HG02870 (cell line): ENCODE measurements at regions not wholly inside any gene's neighbourhood (a gene's known extent, or its start where the extent isn't known, plus 50 kb on each side); places are given as distances from the start of the nearest gene placed in this dataset.
"Not testable (repeated sequence)": the region's sequence is repeated elsewhere in the genome, so short reads cannot be mapped to it uniquely, and the experiment has no call there.

ENCODE experiments used
- ATAC-seq: cut with Tn5 transposase; IDR thresholded peaks from one replicate; pipeline ENCODE4 v1.9.1; 2021; ENCODE audit warnings: mild to moderate bottlenecking, moderate library complexity; ENCODE audit not compliant: unreplicated experiment

DNA sequence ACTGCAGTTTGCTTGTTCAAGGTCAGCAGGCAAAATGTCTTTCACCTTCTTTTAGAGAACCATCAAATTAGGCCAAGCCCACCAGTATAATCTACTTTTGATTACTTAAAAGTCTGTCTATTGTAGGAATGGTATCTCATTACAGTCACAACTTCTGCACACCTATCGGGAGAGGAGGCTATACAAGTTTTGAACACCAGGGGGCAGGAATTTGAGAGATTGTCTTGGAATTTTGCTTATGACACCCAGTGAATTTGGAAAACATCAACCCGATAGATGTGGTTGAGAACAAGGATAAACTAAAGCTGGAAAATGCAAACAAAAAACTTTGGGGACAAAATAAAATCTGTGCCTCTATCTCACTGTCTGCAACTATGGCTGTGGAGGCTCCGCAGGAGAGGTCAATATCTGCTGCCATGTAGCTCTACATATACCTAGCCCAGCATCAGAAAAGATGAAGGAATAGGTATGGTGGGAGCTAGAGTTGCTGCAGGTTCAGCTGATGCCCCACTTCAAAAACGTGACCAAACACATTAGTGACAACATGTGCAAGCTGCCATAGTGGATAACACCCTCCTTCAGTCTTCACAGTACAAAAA lies 1299.2 kb upstream of the SPRY2 start:
- no peak for ATAC-seq

DNA sequence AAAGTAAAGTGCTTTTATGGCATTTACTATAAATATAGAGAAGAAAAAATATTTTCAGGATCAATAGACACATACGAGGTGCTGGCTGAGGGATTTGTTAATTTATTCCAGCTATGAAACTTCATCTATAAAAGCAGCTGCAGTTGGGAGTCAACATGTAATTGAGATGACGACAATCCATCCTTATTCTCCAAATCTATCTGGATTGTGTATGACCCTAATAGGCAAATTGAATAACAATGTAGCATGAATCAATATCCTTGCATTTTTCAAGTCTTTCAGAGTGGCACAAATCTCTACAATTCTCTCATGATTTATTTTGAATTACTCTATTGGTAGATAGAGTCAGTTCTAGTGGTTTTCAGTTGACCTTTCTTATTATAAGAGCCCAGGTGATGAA lies 1296.5 kb upstream of the SPRY2 start:
- no peak for ATAC-seq

DNA sequence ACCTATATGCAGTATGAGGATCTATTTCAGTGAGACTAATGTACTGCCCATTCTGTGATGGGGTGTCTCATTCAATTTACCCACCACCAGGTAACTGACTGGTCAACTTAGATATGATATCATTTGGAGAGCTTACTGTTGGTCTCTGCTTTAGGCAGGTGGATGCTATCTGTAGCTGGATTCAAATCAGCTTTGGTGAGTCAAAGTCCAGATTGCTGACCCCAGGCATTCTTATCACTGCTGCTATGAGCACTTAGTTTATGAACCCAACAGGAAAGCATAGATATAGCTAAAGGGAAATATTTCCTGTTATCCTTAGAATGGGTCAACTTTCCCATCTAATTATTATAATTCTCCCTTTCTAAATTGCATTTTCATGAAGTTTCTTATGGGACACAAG lies 1295.2 kb upstream of the SPRY2 start:
- ATAC-seq, result no peak

DNA sequence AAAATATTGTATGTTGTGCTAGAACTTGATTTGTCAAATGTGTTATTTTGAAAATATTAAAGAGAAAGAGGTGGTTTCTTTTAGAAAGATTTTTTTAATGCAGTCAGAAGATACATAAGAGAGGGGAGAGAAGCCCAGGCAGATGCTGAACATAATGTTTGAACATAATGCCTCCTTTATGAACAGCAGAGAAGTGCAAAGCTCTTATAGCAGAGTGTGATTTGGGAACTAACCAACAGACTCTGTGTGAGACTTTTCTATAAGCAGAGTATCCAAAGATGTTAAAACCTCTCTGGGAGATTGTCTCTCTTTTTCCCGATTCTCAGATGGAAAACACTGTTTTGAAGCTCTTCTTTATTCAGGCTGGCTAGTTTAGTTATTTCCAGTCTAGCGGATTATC lies 1274.1 kb upstream of the SPRY2 start:
- ATAC-seq, result no peak

DNA sequence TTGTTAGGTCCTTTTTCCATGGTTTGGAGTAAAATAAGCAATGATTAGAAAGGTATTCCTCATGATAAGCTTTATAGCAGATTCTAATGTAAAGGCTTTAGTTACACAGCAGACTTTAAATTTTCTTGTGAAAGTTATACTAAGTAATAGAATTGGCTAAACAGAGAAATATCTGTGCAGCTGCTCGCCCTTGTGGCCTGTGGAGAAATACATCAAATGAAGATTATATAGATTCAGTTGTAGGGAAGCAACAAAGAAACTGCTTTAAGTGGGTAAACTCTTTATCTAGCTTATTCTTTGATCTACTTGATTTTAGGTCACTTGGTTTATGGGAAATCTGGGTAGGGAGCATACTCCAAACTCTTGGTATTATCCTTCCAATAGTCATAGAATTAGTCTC lies 1269.7 kb upstream of the SPRY2 start:
- no peak for ATAC-seq

DNA sequence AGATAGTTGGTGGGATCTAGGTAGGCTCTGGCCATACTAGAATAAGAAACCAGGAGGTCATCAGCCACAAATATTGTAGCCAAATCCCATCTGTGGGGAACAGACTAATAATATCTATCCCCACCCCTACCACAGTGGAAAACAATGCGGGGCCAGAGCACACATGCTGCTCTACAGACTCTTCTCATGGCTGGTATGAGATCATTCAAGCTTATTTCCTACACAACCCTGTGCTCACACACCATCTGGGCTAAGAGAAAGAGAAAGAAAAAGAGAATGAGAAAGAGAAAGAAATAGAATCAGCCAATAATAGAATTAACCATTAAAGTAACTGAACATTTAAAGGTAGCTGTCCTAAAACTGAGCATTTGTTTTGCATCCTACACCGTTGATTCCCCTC lies 1268.4 kb upstream of the SPRY2 start:
- no peak for ATAC-seq

DNA sequence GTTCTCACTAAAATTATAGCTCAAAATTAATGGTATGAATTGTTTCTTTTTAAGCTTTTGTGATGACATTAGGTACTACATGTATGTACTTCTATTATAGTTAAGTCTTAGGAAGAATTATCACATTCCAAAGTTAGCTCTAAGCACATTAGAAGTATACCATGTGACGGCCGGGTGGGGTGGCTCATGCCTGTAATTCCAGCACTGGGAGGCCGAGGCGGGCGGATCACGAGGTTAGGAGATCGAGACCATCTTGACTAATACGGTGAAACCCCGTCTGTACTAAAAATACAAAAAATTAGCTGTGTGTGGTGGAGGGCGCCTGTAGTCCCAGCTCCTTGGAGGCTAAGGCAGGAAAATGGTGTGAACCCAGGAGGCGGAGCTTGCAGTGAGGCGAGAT lies 1265.1 kb upstream of the SPRY2 start:
- ATAC-seq, result no peak

DNA sequence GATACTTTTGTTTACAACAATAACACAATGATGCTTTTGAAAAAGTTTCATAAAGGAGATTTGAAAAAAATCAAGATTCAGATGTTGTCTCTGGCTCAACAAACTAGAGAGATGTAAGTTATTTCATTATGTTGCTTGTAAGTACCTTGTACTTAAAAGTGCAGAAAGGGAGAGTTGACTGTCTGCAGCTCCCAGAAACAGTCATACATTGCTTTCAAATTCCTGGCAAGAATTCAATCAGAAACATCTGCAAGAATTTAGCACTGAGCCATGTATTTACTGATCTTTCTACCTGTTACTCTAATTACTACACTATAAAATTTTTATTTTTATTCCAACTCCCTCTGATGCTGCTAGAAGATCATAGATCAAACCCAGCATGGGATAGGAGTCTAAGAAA lies 1261.3 kb upstream of the SPRY2 start:
- ATAC-seq, result no peak

DNA sequence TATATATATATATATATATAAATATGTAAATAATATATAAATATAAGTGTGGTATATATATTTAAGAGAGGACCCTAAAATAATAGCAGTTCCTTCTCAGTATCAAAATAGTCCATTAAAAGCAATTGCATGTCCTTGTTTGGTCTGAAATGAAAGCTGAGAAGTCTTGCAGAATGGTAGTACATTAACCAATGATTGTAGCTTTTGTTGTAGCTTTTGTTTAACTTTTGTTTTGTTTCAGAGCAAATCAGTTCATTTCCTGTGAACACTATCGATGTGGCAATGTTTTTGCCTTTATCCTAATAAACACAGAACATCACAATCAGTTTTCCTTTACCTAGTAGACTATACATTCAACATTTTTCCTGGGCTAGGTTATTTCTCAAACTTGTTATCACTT lies 1256.2 kb upstream of the SPRY2 start:
- no peak for ATAC-seq

DNA sequence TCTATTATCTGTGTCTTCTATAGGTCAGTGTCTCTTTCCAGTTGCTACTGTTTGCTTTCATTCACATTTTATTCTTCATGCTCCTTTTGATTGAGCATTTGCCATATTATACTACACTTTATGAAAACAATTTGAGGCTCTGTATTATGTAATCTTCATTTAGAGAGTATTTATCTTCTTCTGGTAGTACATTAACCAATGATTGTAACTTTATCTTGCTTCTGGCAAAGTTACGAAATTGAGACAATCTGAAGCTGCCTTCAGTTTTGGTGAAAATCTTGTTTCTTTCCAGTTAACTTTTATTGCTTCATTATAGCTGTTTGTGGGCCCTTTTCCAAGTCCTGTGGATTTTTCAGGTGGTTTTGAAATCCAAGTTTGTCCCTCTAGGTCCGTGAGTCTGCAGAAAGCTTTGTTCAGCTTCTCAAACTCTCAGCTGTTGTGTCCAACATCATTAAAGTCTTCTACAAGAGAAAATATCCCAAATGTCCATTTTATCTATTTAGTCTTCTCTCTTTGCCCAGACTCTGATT lies 1255.4 kb upstream of the SPRY2 start:
- no peak for ATAC-seq

DNA sequence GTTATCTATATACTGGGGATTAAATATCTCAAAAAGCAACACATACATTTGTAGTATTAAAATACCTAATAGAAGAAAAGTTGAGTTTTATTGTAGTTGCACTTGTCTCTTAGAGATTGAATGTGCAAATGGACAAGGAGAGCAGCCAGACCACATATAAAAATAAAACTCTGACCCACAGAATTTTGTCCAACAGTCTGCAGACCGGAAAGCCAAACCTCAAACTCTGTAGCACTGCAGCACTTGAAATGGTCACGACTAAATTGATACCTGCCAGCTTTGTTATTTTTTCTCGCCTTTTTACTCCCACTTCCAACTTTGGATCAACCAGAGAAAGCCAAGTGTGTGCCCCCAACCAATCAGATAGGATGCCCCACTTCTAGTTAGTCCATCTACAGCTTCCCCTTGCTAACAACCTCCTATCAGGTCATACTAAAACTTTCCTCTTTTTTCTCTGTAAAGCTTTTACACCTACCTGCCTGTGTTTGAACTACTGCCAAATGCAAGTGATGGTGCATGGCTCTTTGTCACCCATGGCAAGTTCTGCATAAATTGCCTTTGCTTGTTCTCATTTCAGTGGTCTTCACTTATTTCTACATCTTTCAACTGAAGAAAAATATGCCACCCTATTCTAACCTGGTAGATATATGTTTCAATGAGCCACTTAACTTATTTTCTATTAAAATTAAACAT lies 1250.7 kb upstream of the SPRY2 start:
- no peak for ATAC-seq

DNA sequence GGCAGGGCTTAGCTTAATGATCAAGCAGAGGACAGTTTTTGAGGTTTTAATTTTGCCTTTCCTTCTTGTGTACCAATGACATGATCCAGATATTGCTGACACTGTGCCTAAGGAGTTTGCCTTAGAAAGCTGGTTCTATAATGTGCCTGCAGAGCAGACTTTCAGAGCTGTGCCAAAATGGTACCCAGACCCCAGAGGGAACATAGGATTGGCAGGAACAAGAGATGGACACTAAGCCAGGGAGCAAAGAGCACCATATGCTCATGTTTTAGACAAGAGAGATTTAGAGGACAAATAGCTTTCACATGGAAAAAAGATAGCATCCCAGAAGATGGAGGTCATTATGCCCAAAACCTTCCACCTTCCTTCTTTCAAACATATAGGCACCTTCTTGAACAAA lies 1241.5 kb upstream of the SPRY2 start:
- ATAC-seq, result no peak

DNA sequence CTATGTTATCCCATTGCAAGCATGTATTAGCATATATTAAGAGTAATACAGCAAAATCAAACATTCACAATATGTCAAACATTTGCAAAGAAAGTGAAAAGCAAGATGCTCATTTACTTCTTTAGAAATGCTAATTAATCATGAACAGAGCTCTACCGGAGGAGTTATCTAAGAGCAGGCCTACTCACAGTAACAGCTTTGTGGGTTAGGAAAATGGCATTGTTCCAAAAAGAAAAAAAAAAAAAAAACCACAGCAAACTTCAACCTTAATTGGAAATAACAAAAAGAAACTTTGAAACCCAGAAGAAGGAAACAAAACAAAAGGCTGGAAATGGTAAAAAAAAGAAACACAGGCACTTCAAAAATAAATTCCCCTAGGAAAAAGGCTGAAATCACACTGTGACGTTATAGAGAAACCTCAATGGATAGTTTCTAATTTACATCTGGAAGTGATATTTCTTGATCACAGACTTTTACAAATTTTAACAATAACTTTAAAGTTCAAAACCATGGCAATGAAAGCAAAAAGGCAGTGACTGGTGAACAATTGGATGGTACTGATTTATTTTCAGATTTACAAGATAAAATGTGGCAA lies 1236.8 kb upstream of the SPRY2 start:
- ATAC-seq, result no peak

DNA sequence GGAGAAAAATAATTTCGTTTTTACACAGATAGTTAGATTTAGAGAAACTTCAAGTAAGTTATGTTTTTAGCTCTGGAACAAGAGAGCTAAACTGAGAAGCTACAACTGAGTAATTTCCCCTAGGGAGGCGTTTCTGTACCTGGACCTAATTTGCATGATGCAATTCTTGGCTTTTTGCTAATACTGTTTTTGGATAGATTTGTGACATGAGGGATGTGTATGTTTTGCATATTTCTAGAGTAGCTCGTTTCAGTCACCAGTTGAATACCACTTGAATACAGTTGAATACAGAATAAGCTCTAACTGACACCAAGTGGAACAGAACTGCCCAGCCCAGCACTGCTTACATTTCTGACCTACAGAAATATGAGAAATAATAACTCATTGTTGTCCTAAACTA lies 1227.9 kb upstream of the SPRY2 start:
- ATAC-seq, result no peak

DNA sequence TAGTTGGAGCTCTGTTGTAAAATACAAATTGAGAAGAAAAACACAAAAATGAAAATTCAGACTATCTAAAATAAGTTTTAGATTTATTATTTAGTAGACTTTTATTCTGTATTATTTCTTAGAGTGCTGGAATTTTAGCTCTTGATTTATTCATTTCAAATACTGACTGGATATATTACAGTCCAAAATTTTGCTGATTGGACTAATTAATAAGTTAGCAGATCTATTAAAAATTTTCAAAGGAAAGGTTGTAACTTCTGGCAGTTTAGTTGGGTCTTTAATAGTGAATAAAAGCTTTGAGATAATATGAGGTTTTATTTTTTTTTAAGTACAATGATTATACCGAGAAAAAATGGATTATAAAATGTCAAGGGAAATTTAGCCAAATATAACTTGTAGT lies 1224.9 kb upstream of the SPRY2 start:
- no peak for ATAC-seq

DNA sequence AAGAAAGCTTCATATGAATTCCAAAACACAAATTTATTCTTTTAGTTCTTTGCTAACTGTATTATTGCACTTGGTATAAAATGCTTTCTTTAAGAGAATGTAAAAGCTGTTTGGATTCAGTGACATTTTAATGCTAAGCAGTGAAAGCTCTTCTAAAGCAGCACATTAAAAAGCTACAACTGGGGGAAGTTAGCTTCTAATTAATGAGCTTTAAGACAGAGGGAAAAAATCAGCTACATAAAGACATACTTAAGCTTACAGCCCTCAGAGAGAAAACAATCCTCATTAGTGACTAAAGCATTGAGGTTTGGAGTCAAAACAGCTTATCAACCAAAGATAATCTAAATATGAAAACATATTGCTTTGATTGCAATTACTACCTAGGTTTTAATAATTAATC lies 1222.2 kb upstream of the SPRY2 start:
- ATAC-seq, result no peak

DNA sequence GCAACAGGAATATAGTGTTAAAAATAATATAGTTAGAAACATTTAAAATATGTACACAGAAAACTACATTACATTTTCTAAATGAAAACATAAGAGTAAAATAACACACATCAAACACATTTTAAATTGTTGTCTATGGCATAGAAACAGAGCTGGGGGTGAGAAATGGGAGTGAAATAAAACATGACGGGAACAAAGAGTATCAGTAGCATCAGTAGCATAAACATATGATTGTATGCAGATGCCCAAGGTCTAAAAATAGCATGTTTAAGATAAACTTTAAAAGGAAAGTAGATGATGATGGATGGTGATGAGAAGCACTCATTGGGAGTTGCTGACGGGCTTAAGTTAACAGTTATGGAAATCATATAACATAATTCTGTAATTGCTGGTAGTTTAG lies 1221.7 kb upstream of the SPRY2 start:
- ATAC-seq, result no peak

DNA sequence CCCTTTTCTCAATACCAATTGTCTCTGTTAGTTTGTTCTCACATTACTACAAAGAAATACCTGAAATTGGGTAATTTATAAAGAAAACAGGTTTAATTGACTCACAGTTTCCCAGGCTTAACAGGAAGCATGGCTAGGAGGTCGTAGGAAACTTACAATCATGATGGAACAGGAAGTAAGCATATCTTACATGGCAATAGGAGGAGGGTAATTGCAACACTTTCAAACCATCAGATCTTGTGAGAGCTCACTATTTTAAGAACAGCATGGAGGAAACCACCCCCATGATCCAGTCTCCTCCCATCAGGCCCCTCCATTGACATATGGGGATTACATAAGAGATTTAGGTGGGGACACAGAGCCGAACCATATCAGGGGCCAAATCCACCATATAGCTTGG lies 1210.1 kb upstream of the SPRY2 start:
- ATAC-seq, result no peak

DNA sequence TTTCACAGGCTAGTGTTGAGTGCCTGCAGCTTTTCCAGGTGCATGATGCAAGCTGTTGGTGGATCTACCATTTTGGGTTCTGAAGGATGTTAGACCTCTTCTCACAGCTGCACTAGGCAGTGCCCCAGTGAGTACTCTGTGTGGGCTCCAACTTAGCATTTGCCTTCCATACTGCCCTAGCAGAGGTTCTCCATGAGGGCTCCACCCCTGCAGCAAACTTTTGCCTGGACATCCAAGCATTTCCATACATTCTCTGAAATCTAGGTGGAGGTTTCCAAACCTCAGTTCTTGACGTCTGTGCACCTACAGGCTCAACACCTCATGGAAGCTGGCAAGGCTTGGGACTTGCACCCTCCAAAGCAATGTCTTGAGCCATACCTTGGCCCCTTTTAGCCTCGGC lies 1205.4 kb upstream of the SPRY2 start:
- ATAC-seq, result not testable (repeated sequence)

DNA sequence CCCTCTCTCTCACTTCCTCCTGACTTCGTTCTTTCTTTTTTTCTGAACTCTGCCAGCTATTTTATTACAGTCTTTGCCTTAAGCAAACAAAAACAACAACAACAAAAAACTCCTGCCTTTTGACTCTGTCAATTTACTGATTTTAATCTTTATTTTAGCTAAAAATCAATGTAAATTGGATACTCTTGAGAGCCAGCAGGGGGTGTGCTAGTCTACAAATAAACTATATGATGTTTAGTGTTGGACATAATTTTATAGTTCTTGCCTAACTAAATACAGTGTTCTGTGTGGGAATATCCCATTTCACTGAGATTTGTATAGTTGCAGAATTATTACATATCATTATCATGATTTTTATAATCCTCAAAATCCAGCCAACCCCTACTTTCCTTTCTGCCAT lies 1199.9 kb upstream of the SPRY2 start:
- ATAC-seq, result no peak

DNA sequence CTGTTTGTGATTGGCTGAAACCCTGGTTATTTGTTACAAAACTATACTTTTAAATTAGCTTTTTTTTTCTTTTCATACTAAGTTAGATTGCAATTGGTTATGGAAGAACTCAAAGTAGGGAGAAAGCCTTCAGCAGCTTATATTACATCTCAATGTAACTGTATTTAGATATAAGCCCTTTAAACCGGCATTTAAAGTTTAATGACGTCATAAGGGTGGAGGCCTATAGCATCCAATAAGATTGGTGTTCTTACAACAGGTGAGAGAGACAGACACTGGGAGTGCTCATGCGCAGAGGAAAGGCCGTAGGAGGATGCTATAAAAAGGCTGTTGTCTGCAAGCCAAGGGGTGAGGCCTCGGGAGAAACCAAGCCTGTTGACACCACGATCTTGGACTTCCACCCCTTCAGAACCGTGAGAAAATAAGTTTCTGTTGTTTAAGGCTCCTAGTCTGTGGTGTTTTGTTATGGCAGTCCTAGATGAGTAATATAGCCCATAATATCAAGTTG lies 1198.8 kb upstream of the SPRY2 start:
- no peak for ATAC-seq

DNA sequence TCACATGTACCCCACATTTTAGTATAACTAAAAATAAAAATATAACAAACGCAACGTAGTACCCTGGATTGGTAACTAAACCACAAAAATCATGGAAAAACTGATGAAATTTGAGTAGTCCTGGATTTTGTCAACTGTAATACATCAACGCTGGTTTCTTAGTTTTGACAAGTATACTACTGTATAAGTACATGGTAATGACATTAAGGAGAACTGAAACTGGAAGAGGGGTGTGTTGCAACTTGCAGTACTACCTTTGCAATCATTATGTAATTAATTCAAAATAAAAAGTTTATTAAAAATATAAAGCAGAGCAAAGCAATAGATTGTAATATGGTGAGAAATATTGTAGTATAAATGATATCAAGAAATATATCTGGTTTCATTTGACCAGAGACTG lies 1158.0 kb upstream of the SPRY2 start:
- no peak for ATAC-seq
